ENCODE measurements at regions not wholly inside any gene's neighbourhood (a gene's known extent, or its start where the extent isn't known, plus 50 kb on each side); places are given as distances from the start of the nearest gene placed in this dataset.

GRCh38 chr2:144996225-144996795 lies 476.4 kb upstream of the ZEB2 start:
- Histone ChIP-seq H3K27ac (peak overlapping the region in 1 of 2 donors; percentile 34), H3K9me3 (no peaks in the 10 kb centered on the region), H3K4me1 (no peaks in the 10 kb centered on the region), H3K4me3 (no peak overlapping the region), H3K27me3 (no peaks in the 10 kb centered on the region), H3K36me3 (ENCODE audit: low read depth, missing control alignments) (no peaks in the 10 kb centered on the region)
- 44 to 47% methylated on average over 5 of the region's 5 CpGs for WGBS, 2 donors
- TF ChIP-seq POLR2A (IDR thresholded peaks at IDR 0.05): no peak
- TF ChIP-seq, protein P1, sequence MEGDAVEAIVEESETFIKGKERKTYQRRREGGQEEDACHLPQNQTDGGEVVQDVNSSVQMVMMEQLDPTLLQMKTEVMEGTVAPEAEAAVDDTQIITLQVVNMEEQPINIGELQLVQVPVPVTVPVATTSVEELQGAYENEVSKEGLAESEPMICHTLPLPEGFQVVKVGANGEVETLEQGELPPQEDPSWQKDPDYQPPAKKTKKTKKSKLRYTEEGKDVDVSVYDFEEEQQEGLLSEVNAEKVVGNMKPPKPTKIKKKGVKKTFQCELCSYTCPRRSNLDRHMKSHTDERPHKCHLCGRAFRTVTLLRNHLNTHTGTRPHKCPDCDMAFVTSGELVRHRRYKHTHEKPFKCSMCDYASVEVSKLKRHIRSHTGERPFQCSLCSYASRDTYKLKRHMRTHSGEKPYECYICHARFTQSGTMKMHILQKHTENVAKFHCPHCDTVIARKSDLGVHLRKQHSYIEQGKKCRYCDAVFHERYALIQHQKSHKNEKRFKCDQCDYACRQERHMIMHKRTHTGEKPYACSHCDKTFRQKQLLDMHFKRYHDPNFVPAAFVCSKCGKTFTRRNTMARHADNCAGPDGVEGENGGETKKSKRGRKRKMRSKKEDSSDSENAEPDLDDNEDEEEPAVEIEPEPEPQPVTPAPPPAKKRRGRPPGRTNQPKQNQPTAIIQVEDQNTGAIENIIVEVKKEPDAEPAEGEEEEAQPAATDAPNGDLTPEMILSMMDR (IDR thresholded peaks at IDR 0.05): no peak
- intact Hi-C loops (cut with DNase I; ENCODE audit: low total_unique reads): no loop called here
- no peak for DNase-seq

GRCh38 chr2:144995482-144995881 lies 475.6 kb upstream of the ZEB2 start:
- H3K36me3 ChIP-seq (ENCODE audit: low read depth, missing control alignments): no peaks in the 10 kb centered on the region
- H3K4me3 ChIP-seq: no peak overlapping the region
- 60 to 75% methylated on average over 3 of the region's 3 CpGs for WGBS, 2 donors
- DNase-seq: no peak
- H3K27ac ChIP-seq: no peak overlapping the region
- no peaks in the 10 kb centered on the region for H3K27me3 ChIP-seq
- H3K4me1 ChIP-seq: no peaks in the 10 kb centered on the region
- H3K9me3 ChIP-seq: no peaks in the 10 kb centered on the region
- intact Hi-C loops (cut with DNase I; ENCODE audit: low total_unique reads): no loop called here
- TF ChIP-seq, protein P1 (IDR thresholded peaks at IDR 0.05): no peak
- TF ChIP-seq POLR2A (IDR thresholded peaks at IDR 0.05): no peak

- no peak for TF ChIP-seq POLR2A (IDR thresholded peaks at IDR 0.05)
- TF ChIP-seq, protein P1 (IDR thresholded peaks at IDR 0.05): no peak
- no peak for DNase-seq
- H3K9me3 ChIP-seq: no peaks in the 10 kb centered on the region
- H3K4me3 ChIP-seq: no peak overlapping the region
- 95 to 97% methylated on average over 1 of the region's 1 CpG for WGBS, 2 donors
- no peaks in the 10 kb centered on the region for H3K4me1 ChIP-seq
- H3K27ac ChIP-seq: no peak overlapping the region
- no peaks in the 10 kb centered on the region for H3K36me3 ChIP-seq (ENCODE audit: low read depth, missing control alignments)
- intact Hi-C loops (cut with DNase I; ENCODE audit: low total_unique reads): no loop called here
- H3K27me3 ChIP-seq: no peaks in the 10 kb centered on the region
Observed at GRCh38 chr2:144990661-144991060, 470.7 kb upstream of the ZEB2 start.

DNA sequence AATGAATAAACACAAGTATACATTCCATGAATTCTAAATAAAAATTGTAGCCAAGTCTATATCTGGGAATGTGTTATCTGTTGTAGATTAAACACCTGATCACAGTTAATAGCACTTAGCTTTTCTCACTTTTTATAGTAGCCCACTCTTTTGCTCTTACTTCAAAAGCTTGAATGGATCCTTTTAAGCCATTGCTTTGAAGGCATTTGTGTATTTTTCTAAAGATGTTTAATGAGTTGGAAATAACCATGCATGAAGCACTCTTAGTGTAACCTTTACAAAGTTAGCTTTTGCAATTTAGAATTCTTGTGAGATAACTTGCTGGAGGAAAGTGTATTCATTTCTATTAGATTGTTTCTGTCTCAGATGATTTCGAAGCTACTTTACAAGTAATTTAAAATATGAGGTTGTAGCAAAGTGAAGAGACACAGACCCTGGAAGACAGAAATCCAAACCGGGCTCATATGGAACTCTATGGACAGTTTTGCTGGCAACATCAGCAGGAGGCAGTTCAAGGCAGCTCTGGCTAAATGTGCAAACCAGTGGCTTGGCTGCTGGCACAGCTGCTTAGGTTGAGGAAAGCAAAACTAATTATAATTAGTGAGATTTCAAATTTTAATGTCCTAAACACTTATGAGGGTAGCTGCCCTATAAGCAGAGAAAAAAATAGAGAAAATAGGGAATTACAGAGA lies 469.8 kb upstream of the ZEB2 start:
- 58 to 66% methylated on average over 2 of the region's 2 CpGs for WGBS, 2 donors
- H3K27ac ChIP-seq: no peak overlapping the region
- intact Hi-C loops (cut with DNase I; ENCODE audit: low total_unique reads): no loop called here

More for the DNA sequence above, 469.8 kb upstream of the ZEB2 start:
- no peaks in the 10 kb centered on the region for H3K27me3 ChIP-seq
- H3K9me3 ChIP-seq: no peaks in the 10 kb centered on the region
- no peaks in the 10 kb centered on the region for H3K36me3 ChIP-seq (ENCODE audit: low read depth, missing control alignments)
- no peak overlapping the region for H3K4me3 ChIP-seq
- no peak for DNase-seq
- TF ChIP-seq POLR2A (IDR thresholded peaks at IDR 0.05): no peak
- TF ChIP-seq, protein P1 (IDR thresholded peaks at IDR 0.05): no peak
- H3K4me1 ChIP-seq: no peaks in the 10 kb centered on the region

Measured in testis (tissue), 2 donors.